HL-60 (cell line): ENCODE measurements at regions not wholly inside any gene's neighbourhood (a gene's known extent, or its start where the extent isn't known, plus 50 kb on each side); places are given as distances from the start of the nearest gene placed in this dataset.

Source experiments
- DNase-seq, 2 experiments: peaks; one replicate each; pipeline ENCODE4 v3.0.0-alpha.2; 2010 to 2020; ENCODE audit warnings: low read depth in 1 of 2, low spot score in 1 of 2
- H3K27ac ChIP-seq: fragments of 250-450 bp; sonication (Bioruptor Pico); replicated peaks from 2 replicates; pipeline ENCODE4 v1.5.1; 2020; ENCODE audit warnings: mild to moderate bottlenecking, moderate library complexity
- H3K27me3 ChIP-seq: fragments of 250-450 bp; sonication (Bioruptor Pico); 2 replicates; pipeline ENCODE4 v1.5.1; 2021; ENCODE audit warnings: mild to moderate bottlenecking, moderate library complexity; ENCODE audit not compliant: insufficient read depth, poor library complexity, severe bottlenecking
- H3K4me3 ChIP-seq: replicated peaks from 2 replicates; pipeline ENCODE4 v1.5.1; 2011; ENCODE audit warnings: mild to moderate bottlenecking, control low read depth, low read length; ENCODE audit not compliant: insufficient read depth
- CTCF ChIP-seq: IDR thresholded peaks from one replicate; pipeline ENCODE4 v1.5.1; 2011; ENCODE audit warnings: low read length, control low read depth, inconsistent platforms; ENCODE audit not compliant: insufficient read depth
- GABPA ChIP-seq: IDR thresholded peaks from 2 replicates; pipeline ENCODE4 v1.6.1; 2012; ENCODE audit warnings: low read depth
- POLR2AphosphoS5 ChIP-seq: IDR thresholded peaks from 2 replicates; pipeline ENCODE4 v1.6.1; 2012; ENCODE audit warnings: low read depth
- REST ChIP-seq: IDR thresholded peaks from 2 replicates; pipeline ENCODE4 v1.6.1; 2012; ENCODE audit warnings: low read depth; ENCODE audit not compliant: insufficient replicate concordance
- SPI1 ChIP-seq: IDR thresholded peaks from 2 replicates; pipeline ENCODE4 v1.6.1; 2012; ENCODE audit warnings: low read depth, mild to moderate bottlenecking, borderline replicate concordance

GRCh38 chr4:32475710-32476109, 1755.5 kb downstream of the PCDH7 start:
- Histone ChIP-seq H3K4me3 (no peak overlapping the region), H3K27me3 (no peaks in the 10 kb centered on the region), H3K27ac (no peak overlapping the region)
- no peak for TF ChIP-seq REST
- TF ChIP-seq GABPA = no peak
- no peak for TF ChIP-seq SPI1
- no peak for DNase-seq

GRCh38 chr4:32477518-32477917, 1757.3 kb downstream of the PCDH7 start:
- no peak overlapping the region for H3K27ac ChIP-seq
- TF ChIP-seq REST (no peak), GABPA (no peak), SPI1 (no peak), CTCF (no peak), POLR2AphosphoS5 (no peak)
- DNase-seq = no peak
- no peak overlapping the region for H3K4me3 ChIP-seq
- H3K27me3 ChIP-seq = no peaks in the 10 kb centered on the region

GRCh38 chr4:32485956-32486355, 1765.8 kb downstream of the PCDH7 start:
- DNase-seq = no peak
- TF ChIP-seq CTCF (no peak), POLR2AphosphoS5 (no peak), REST (no peak), GABPA (no peak), SPI1 (no peak)
- Histone ChIP-seq H3K27ac (no peak overlapping the region), H3K27me3 (no peaks in the 10 kb centered on the region), H3K4me3 (no peak overlapping the region)

- DNase-seq = no peak
- Histone ChIP-seq H3K27me3 (no peaks in the 10 kb centered on the region), H3K27ac (no peak overlapping the region), H3K4me3 (no peak overlapping the region)
- TF ChIP-seq GABPA (no peak), SPI1 (no peak), POLR2AphosphoS5 (no peak), CTCF (no peak), REST (no peak)
Measured at GRCh38 chr4:32488690-32489089, 1768.5 kb downstream of the PCDH7 start.
